Neural progenitor cell (in vitro differentiated cells): ENCODE measurements at regions not wholly inside any gene's neighbourhood (a gene's known extent, or its start where the extent isn't known, plus 50 kb on each side); places are given as distances from the start of the nearest gene placed in this dataset.

ENCODE experiments used
- EZH2 ChIP-seq: fragments of 200-600 bp; sonication (generic); IDR thresholded peaks from 2 replicates; pipeline ENCODE4 v1.6.1; 2017; ENCODE audit warnings: antibody characterized with exemption, mild to moderate bottlenecking, moderate library complexity
- EZH2phosphoT487 ChIP-seq: fragments of 200-600 bp; sonication (generic); IDR thresholded peaks from 2 replicates; pipeline ENCODE4 v1.6.1; 2017; ENCODE audit warnings: antibody characterized with exemption
- TF ChIP-seq, protein P1 (sequence below): fragments of 200-600 bp; sonication (generic); IDR thresholded peaks from 2 replicates; pipeline ENCODE4 v1.5.1; 2017; ENCODE audit warnings: antibody characterized with exemption, mild to moderate bottlenecking

GRCh38 chr2:58921676-58922075 is 680.6 kb upstream of the FANCL start:
- TF ChIP-seq, protein P1, sequence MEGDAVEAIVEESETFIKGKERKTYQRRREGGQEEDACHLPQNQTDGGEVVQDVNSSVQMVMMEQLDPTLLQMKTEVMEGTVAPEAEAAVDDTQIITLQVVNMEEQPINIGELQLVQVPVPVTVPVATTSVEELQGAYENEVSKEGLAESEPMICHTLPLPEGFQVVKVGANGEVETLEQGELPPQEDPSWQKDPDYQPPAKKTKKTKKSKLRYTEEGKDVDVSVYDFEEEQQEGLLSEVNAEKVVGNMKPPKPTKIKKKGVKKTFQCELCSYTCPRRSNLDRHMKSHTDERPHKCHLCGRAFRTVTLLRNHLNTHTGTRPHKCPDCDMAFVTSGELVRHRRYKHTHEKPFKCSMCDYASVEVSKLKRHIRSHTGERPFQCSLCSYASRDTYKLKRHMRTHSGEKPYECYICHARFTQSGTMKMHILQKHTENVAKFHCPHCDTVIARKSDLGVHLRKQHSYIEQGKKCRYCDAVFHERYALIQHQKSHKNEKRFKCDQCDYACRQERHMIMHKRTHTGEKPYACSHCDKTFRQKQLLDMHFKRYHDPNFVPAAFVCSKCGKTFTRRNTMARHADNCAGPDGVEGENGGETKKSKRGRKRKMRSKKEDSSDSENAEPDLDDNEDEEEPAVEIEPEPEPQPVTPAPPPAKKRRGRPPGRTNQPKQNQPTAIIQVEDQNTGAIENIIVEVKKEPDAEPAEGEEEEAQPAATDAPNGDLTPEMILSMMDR, result no peak
- TF ChIP-seq EZH2 (no peak), EZH2phosphoT487 (no peak)
